OCI-LY7 (cell line): ENCODE measurements at regions not wholly inside any gene's neighbourhood (a gene's known extent, or its start where the extent isn't known, plus 50 kb on each side); places are given as distances from the start of the nearest gene placed in this dataset.

Source experiments
- CTCF ChIP-seq: fragments of 200-600 bp; sonication (generic); conservative IDR thresholded peaks from 2 replicates; pipeline ENCODE4 v1.5.1; 2014; ENCODE audit warnings: mild to moderate bottlenecking, antibody characterized with exemption, low read length, moderate library complexity, mixed read lengths
- EZH2phosphoT487 ChIP-seq: fragments of 200-600 bp; sonication (generic); IDR thresholded peaks from 2 replicates; pipeline ENCODE4 v1.6.1; 2018; ENCODE audit warnings: low read depth, borderline replicate concordance, mild to moderate bottlenecking, mixed run types, antibody characterized with exemption, low read length, moderate library complexity, mixed read lengths

DNA sequence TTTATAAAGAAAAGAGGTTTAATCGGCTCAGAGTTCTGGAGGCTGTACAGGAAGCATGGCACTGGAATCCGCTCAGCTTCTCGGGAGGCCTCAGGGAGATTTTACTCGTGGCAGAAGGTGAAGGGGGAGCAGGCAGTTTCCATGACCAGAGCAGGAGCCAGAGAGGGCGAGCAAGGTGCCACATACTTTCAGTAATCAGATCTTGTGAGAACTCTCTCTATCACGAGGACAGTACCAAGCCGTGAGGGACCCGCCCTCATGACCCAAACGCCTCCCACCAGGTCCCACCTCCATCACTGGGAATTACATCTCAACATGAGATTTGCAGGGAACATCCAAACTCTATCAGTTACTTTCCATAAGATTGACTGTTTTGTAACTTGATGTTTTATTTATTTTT, 70.7 kb upstream of the SYN2 start:
- TF ChIP-seq CTCF = no peak
- no peak for TF ChIP-seq EZH2phosphoT487
